AG10803 (cell line): ENCODE measurements at regions not wholly inside any gene's neighbourhood (a gene's known extent, or its start where the extent isn't known, plus 50 kb on each side); places are given as distances from the start of the nearest gene placed in this dataset.

Source experiments
- DNase-seq: peaks from one replicate; pipeline ENCODE4 v3.0.0; 2010; ENCODE audit warnings: low read depth
- H3K4me3 ChIP-seq: 2 replicates; pipeline ENCODE4 v1.5.1; 2011; ENCODE audit warnings: mild to moderate bottlenecking, low read length, control low read depth
- TF ChIP-seq, protein P1 (sequence below): conservative IDR thresholded peaks from 2 replicates; pipeline ENCODE4 v1.5.1; 2011; ENCODE audit warnings: mild to moderate bottlenecking, low read length, control low read depth, inconsistent platforms

- DNase-seq, result peak; percentile 43
- H3K4me3 ChIP-seq, result no peak overlapping the region
- TF ChIP-seq, protein P1, sequence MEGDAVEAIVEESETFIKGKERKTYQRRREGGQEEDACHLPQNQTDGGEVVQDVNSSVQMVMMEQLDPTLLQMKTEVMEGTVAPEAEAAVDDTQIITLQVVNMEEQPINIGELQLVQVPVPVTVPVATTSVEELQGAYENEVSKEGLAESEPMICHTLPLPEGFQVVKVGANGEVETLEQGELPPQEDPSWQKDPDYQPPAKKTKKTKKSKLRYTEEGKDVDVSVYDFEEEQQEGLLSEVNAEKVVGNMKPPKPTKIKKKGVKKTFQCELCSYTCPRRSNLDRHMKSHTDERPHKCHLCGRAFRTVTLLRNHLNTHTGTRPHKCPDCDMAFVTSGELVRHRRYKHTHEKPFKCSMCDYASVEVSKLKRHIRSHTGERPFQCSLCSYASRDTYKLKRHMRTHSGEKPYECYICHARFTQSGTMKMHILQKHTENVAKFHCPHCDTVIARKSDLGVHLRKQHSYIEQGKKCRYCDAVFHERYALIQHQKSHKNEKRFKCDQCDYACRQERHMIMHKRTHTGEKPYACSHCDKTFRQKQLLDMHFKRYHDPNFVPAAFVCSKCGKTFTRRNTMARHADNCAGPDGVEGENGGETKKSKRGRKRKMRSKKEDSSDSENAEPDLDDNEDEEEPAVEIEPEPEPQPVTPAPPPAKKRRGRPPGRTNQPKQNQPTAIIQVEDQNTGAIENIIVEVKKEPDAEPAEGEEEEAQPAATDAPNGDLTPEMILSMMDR, result no peak
Measured at GRCh38 chr6:139433631-139434419, 59.4 kb upstream of the CITED2 start.

DNA sequence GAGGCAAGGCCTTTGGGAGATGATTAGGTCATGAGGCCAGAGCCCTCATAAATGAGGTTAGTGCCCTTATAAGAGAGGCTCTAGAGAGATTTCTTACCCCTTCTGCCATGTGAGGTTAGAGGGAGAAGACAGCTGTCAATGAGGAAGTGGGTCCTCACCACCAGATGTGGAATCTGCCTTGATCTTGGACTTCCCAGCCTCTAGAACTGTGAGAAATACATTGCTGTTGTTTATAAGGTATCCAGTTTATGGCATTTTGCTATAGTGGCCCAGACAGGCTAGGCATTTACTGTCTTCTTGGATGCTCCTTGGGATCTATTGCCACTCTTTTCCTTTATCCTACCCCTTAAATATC lies 57.1 kb upstream of the CITED2 start:
- DNase-seq, result no peak
- TF ChIP-seq, protein P1, result no peak
- no peak overlapping the region for H3K4me3 ChIP-seq

- no peak overlapping the region for H3K4me3 ChIP-seq
- DNase-seq, result no peak
- TF ChIP-seq, protein P1, result no peak
Measured at GRCh38 chr6:139430899-139431601, 56.6 kb upstream of the CITED2 start.

GRCh38 chr6:139429580-139430145 lies 55.2 kb upstream of the CITED2 start:
- no peak overlapping the region for H3K4me3 ChIP-seq
- TF ChIP-seq, protein P1, result no peak
- DNase-seq, result no peak

GRCh38 chr6:139427199-139427598 lies 52.8 kb upstream of the CITED2 start:
- TF ChIP-seq, protein P1, result no peak
- no peak overlapping the region for H3K4me3 ChIP-seq
- no peak for DNase-seq

DNA sequence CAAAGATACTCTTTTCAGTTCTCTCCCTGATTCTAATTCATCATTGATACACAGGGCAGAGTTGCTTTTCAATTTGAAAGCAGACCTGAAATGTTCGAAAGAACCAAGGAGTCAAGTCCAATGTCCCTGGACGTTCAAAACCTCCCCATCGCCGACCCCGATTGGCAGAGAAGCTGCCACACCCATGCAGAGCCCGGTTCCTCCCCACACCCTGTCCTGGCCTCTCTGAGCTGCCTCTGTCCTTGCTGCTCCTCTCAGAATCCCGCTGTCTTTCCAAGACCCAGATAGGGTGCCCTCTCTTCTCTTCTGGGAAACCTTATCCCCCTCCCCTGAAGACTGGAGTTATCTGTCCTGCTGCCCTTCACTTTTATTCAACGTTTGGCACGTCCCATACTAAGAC lies 52.3 kb upstream of the CITED2 start:
- TF ChIP-seq, protein P1, result no peak
- no peak overlapping the region for H3K4me3 ChIP-seq
- no peak for DNase-seq
